H9 (cell line): ENCODE measurements at regions not wholly inside any gene's neighbourhood (a gene's known extent, or its start where the extent isn't known, plus 50 kb on each side); places are given as distances from the start of the nearest gene placed in this dataset.
A peak's percentile ranks its signal among the peaks of the same experiment; 100 is the strongest.

Source experiments
- DNase-seq: peaks from one replicate; pipeline ENCODE4 v3.0.0-alpha.2; 2017
- H2AFZ ChIP-seq: one replicate; pipeline ENCODE4 v1.6.1; 2013; ENCODE audit warnings: mild to moderate bottlenecking, low read length, control low read depth, moderate library complexity
- H2AK5ac ChIP-seq: 2 replicates; pipeline ENCODE4 v1.6.1; 2013; ENCODE audit warnings: low read length, control low read depth, mixed read lengths; ENCODE audit not compliant: insufficient read length
- H2BK120ac ChIP-seq: one replicate; pipeline ENCODE4 v1.6.1; 2013; ENCODE audit warnings: low read depth, mild to moderate bottlenecking, low read length, control low read depth, inconsistent platforms; ENCODE audit not compliant: poor library complexity, severe bottlenecking
- H2BK12ac ChIP-seq: 2 replicates; pipeline ENCODE4 v1.6.1; 2013; ENCODE audit warnings: low read length, control low read depth, mixed read lengths, low read depth; ENCODE audit not compliant: insufficient read length
- H2BK15ac ChIP-seq: 2 replicates; pipeline ENCODE4 v1.6.1; 2013; ENCODE audit warnings: low read depth, low read length, control low read depth
- H2BK20ac ChIP-seq: one replicate; pipeline ENCODE4 v1.6.1; 2013; ENCODE audit warnings: low read depth, mild to moderate bottlenecking, low read length, control low read depth, inconsistent platforms; ENCODE audit not compliant: poor library complexity, severe bottlenecking
- H2BK5ac ChIP-seq: 2 replicates; pipeline ENCODE4 v1.6.1; 2013; ENCODE audit warnings: low read length, control low read depth, mixed read lengths; ENCODE audit not compliant: insufficient read length
- H3K14ac ChIP-seq: 2 replicates; pipeline ENCODE4 v1.6.1; 2013; ENCODE audit warnings: low read length, control low read depth; ENCODE audit not compliant: insufficient read depth
- H3K18ac ChIP-seq: 2 replicates; pipeline ENCODE4 v1.6.1; 2013; ENCODE audit warnings: low read depth, mild to moderate bottlenecking, mixed read lengths, low read length, control low read depth; ENCODE audit not compliant: insufficient read length
- H3K23ac ChIP-seq: 2 replicates; pipeline ENCODE4 v1.6.1; 2013; ENCODE audit warnings: low read length, control low read depth, mixed read lengths, low read depth; ENCODE audit not compliant: insufficient read length
- H3K23me2 ChIP-seq: 2 replicates; pipeline ENCODE4 v1.6.1; 2013; ENCODE audit warnings: low read depth, mild to moderate bottlenecking, mixed read lengths, low read length, control low read depth; ENCODE audit not compliant: insufficient read length, poor library complexity, severe bottlenecking
- H3K27ac ChIP-seq: 2 replicates; pipeline ENCODE4 v1.5.1; 2013; ENCODE audit warnings: low read length, control low read depth, mixed read lengths, low read depth; ENCODE audit not compliant: insufficient read length
- H3K27me3 ChIP-seq: 2 replicates; pipeline ENCODE4 v1.6.1; 2013; ENCODE audit warnings: low read length, control low read depth, inconsistent platforms; ENCODE audit not compliant: insufficient read depth
- H3K4ac ChIP-seq: 2 replicates; pipeline ENCODE4 v1.6.1; 2013; ENCODE audit warnings: low read depth, mild to moderate bottlenecking, control low read depth, inconsistent platforms, low read length, moderate library complexity
- H3K4me1 ChIP-seq: 2 replicates; pipeline ENCODE4 v1.6.1; 2013; ENCODE audit warnings: low read length, control low read depth, inconsistent platforms; ENCODE audit not compliant: insufficient read depth
- H3K4me2 ChIP-seq: 2 replicates; pipeline ENCODE4 v1.6.1; 2013; ENCODE audit warnings: low read length, control low read depth, mixed read lengths; ENCODE audit not compliant: insufficient read length, insufficient read depth
- H3K56ac ChIP-seq: 2 replicates; pipeline ENCODE4 v1.6.1; 2013; ENCODE audit warnings: low read depth, mild to moderate bottlenecking, mixed read lengths, low read length, control low read depth; ENCODE audit not compliant: insufficient read length
- H3K79me1 ChIP-seq: 2 replicates; pipeline ENCODE4 v1.6.1; 2013; ENCODE audit warnings: low read depth, mild to moderate bottlenecking, moderate library complexity, low read length, control low read depth, inconsistent platforms; ENCODE audit not compliant: insufficient read depth, poor library complexity, severe bottlenecking
- H3K79me2 ChIP-seq: 2 replicates; pipeline ENCODE4 v1.6.1; 2013; ENCODE audit warnings: low read length, control low read depth, inconsistent platforms; ENCODE audit not compliant: insufficient read depth
- H3K9ac ChIP-seq: 2 replicates; pipeline ENCODE4 v1.6.1; 2013; ENCODE audit warnings: low read length, control low read depth, mixed read lengths; ENCODE audit not compliant: insufficient read length; ENCODE audit errors: extremely low read depth
- H3K9me3 ChIP-seq: one replicate; pipeline ENCODE4 v1.6.1; 2013; ENCODE audit warnings: low read depth, low read length, inconsistent platforms; ENCODE audit not compliant: control insufficient read depth
- H3T11ph ChIP-seq: one replicate; pipeline ENCODE4 v1.6.1; 2013; ENCODE audit warnings: mild to moderate bottlenecking, low read length, control low read depth, inconsistent platforms
- H4K20me1 ChIP-seq: one replicate; pipeline ENCODE4 v1.6.1; 2013; ENCODE audit not compliant: control insufficient read depth, insufficient read length, insufficient read depth
- H4K5ac ChIP-seq: 2 replicates; pipeline ENCODE4 v1.6.1; 2013; ENCODE audit warnings: low read depth, mild to moderate bottlenecking, mixed read lengths, low read length, control low read depth; ENCODE audit not compliant: insufficient read length
- H4K8ac ChIP-seq: replicated peaks from 2 replicates; pipeline ENCODE4 v1.6.1; 2013; ENCODE audit warnings: low read length, control low read depth, mixed read lengths, low read depth; ENCODE audit not compliant: insufficient read length
- H4K91ac ChIP-seq: 2 replicates; pipeline ENCODE4 v1.6.1; 2013; ENCODE audit warnings: low read depth, mild to moderate bottlenecking, moderate library complexity, mixed read lengths, low read length, control low read depth; ENCODE audit not compliant: insufficient read length
- H3K27ac Mint-ChIP-seq, 3 experiments: 2 replicates in 2 of 3; 3 replicates in 1 of 3; pipeline ENCODE4 v1.8.0; 2020 to 2021; ENCODE audit warnings: mixed read lengths in 3 of 3, mild to moderate bottlenecking in 1 of 3, moderate library complexity in 1 of 3
- H3K27me3 Mint-ChIP-seq: 2 replicates; pipeline ENCODE4 v1.8.0; 2021; ENCODE audit warnings: low read depth, mild to moderate bottlenecking, moderate library complexity, mixed read lengths
- H3K36me3 Mint-ChIP-seq, 3 experiments: 2 replicates in 2 of 3; 3 replicates in 1 of 3; pipeline ENCODE4 v1.8.0; 2020 to 2021; ENCODE audit warnings: low read depth in 3 of 3, mixed read lengths in 3 of 3; ENCODE audit not compliant: insufficient read depth in 1 of 3
- H3K4me1 Mint-ChIP-seq, 2 experiments: 2 replicates each; pipeline ENCODE4 v1.8.0; 2020; ENCODE audit warnings: mixed read lengths in 2 of 2
- H3K4me3 Mint-ChIP-seq, 2 experiments: 2 replicates in 1 of 2; 3 replicates in 1 of 2; pipeline ENCODE4 v1.8.0; 2020 to 2021; ENCODE audit warnings: mild to moderate bottlenecking in 2 of 2, mixed read lengths in 2 of 2, moderate library complexity in 1 of 2
- H3K9me3 Mint-ChIP-seq, 2 experiments: 2 replicates in 1 of 2; 3 replicates in 1 of 2; pipeline ENCODE4 v1.8.0; 2020; ENCODE audit warnings: mild to moderate bottlenecking in 2 of 2, mixed read lengths in 2 of 2, moderate library complexity in 1 of 2
- WGBS: extraction: QIAGEN DNeasy Blood & Tissue Kit; methylation state at CpG from one replicate; pipeline ENCODE4 v1.1.7; 2013; ENCODE audit warnings: missing lambda C conversion rate, low lambda C conversion rate, mixed read lengths; ENCODE audit not compliant: insufficient read length; ENCODE audit errors: extremely low coverage; 5-methylcytosine and 5-hydroxymethylcytosine counted together
- TF ChIP-seq, protein P1 (sequence below): fragments of 200-600 bp; sonication (generic); conservative IDR thresholded peaks from 3 replicates; pipeline ENCODE4 v1.8.0; 2021; ENCODE audit warnings: antibody characterized with exemption, mild to moderate bottlenecking

DNA sequence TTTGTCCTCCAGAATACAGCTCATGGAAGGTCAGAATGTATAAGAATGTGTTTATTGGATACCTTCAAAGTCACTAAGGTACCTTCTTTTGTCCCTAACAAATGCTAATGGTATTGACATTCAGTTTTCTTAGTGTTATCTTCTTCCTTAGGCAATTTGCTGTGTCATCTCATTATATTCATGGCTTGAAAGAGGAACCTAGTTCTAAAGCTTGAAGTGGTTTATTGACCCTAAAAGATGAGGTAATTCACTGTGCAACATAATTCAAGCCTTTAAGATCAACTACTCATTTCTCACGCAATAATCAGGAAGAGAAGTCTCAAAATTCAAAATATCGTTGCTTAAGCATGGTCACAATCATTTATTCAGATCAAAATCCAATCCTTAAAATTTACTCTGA, 342.7 kb upstream of the RIOK2 start:
- WGBS, result no CpG with 5 or more reads among the region's 2 CpGs

More for the DNA sequence above, 342.7 kb upstream of the RIOK2 start:
- Mint-ChIP-seq H3K9me3 (peaks cover 3% of the 10 kb centered on the region in 2 experiments; a peak in 3 of 5 replicates), H3K27ac (0 out of 7 replicates have a peak overlapping the region, but pooled peaks of 2 of the 3 experiments have one; percentile 5), H3K36me3 (peaks cover 2 to 5% (median 2%) of the 10 kb centered on the region in 3 experiments; a peak in 3 of 7 replicates), H3K4me1 (peaks cover 7 to 22% of the 10 kb centered on the region in 2 experiments), H3K27me3 (no peaks in the 10 kb centered on the region), H3K4me3 (no peak overlapping the region)
- no peak overlapping the region for H3K27ac ChIP-seq
- no peak overlapping the region for H4K8ac ChIP-seq
- H2AK5ac ChIP-seq, result no peak overlapping the region
- H3T11ph ChIP-seq, result no peak overlapping the region
- H3K4me2 ChIP-seq, result no peak overlapping the region
- no peak overlapping the region for H3K14ac ChIP-seq
- H2BK20ac ChIP-seq, result no peak overlapping the region
- no peak for DNase-seq
- no peaks in the 10 kb centered on the region for H3K4me1 ChIP-seq
- no peaks in the 10 kb centered on the region for H3K23me2 ChIP-seq
- H2AFZ ChIP-seq, result no peak overlapping the region
- no peak overlapping the region for H2BK15ac ChIP-seq
- no peak overlapping the region for H4K5ac ChIP-seq
- no peak overlapping the region for H2BK120ac ChIP-seq
- no peaks in the 10 kb centered on the region for H3K27me3 ChIP-seq
- no peaks in the 10 kb centered on the region for H4K20me1 ChIP-seq
- H2BK12ac ChIP-seq, result no peak overlapping the region
- no peaks in the 10 kb centered on the region for H3K79me1 ChIP-seq
- no peaks in the 10 kb centered on the region for H3K79me2 ChIP-seq
- H3K18ac ChIP-seq, result no peak overlapping the region
- no peak overlapping the region for H4K91ac ChIP-seq
- H2BK5ac ChIP-seq, result no peak overlapping the region
- no peak overlapping the region for H3K4ac ChIP-seq
- no peak overlapping the region for H3K23ac ChIP-seq
- TF ChIP-seq, protein P1, sequence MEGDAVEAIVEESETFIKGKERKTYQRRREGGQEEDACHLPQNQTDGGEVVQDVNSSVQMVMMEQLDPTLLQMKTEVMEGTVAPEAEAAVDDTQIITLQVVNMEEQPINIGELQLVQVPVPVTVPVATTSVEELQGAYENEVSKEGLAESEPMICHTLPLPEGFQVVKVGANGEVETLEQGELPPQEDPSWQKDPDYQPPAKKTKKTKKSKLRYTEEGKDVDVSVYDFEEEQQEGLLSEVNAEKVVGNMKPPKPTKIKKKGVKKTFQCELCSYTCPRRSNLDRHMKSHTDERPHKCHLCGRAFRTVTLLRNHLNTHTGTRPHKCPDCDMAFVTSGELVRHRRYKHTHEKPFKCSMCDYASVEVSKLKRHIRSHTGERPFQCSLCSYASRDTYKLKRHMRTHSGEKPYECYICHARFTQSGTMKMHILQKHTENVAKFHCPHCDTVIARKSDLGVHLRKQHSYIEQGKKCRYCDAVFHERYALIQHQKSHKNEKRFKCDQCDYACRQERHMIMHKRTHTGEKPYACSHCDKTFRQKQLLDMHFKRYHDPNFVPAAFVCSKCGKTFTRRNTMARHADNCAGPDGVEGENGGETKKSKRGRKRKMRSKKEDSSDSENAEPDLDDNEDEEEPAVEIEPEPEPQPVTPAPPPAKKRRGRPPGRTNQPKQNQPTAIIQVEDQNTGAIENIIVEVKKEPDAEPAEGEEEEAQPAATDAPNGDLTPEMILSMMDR, result no peak
- H3K9me3 ChIP-seq, result no peaks in the 10 kb centered on the region
- no peak overlapping the region for H3K56ac ChIP-seq
- no peak overlapping the region for H3K9ac ChIP-seq
